Peyer's patch (tissue), 4 donors: ENCODE measurements at regions not wholly inside any gene's neighbourhood (a gene's known extent, or its start where the extent isn't known, plus 50 kb on each side); places are given as distances from the start of the nearest gene placed in this dataset.

ENCODE experiments used
- DNase-seq, 3 donors: peaks; one replicate each; pipeline ENCODE4 v3.0.0-alpha.2; 2017 to 2019
- H3K27ac ChIP-seq, 4 donors: fragments of 200-600 bp; sonication (generic); one replicate each; pipeline ENCODE4 v1.5.1; 2016 to 2019
- H3K27me3 ChIP-seq, 2 donors: fragments of 200-600 bp; sonication (generic); one replicate each; pipeline ENCODE4 v1.5.1; 2019
- H3K36me3 ChIP-seq, 3 donors: fragments of 200-600 bp; sonication (generic); one replicate each; pipeline ENCODE4 v1.5.1; 2016 to 2019
- H3K4me1 ChIP-seq, 4 donors: fragments of 200-600 bp; sonication (generic); one replicate each; pipeline ENCODE4 v1.5.1; 2016 to 2019
- H3K4me3 ChIP-seq, 4 donors: fragments of 200-600 bp; sonication (generic); 1 replicate in 3 of 4; 2 replicates in 1 of 4; pipeline ENCODE4 v1.5.1; 2016 to 2019; ENCODE audit warnings: mild to moderate bottlenecking in 1 of 4
- H3K9me3 ChIP-seq, 4 donors: fragments of 200-600 bp; sonication (generic); one replicate each; pipeline ENCODE4 v1.5.1; 2016 to 2019; ENCODE audit warnings: mild to moderate bottlenecking in 1 of 4
- CTCF ChIP-seq, 6 experiments: fragments of 450-650 bp in 4 of 6; fragments of 200-600 bp in 2 of 6; sonication (generic) in 1 of 6; IDR thresholded peaks; one replicate each; pipeline ENCODE4 v1.5.1; 2017 to 2019; ENCODE audit warnings: antibody characterized with exemption in 6 of 6, mild to moderate bottlenecking in 3 of 6, moderate library complexity in 1 of 6
- POLR2A ChIP-seq, 2 donors: fragments of 450-650 bp; IDR thresholded peaks; one replicate each; pipeline ENCODE4 v1.5.1; 2017; ENCODE audit warnings: antibody characterized with exemption in 2 of 2, mild to moderate bottlenecking in 2 of 2, moderate library complexity in 2 of 2

GRCh38 chrX:45845142-45845541 is 644.5 kb upstream of the DIPK2B start:
- TF ChIP-seq POLR2A (IDR thresholded peaks at IDR 0.05) (no peak), CTCF (IDR thresholded peaks at IDR 0.05) (no peak)
- Histone ChIP-seq H3K9me3 (no peaks in the 10 kb centered on the region), H3K27ac (no peak overlapping the region), H3K4me1 (no peaks in the 10 kb centered on the region), H3K4me3 (no peak overlapping the region), H3K27me3 (no peaks in the 10 kb centered on the region), H3K36me3 (no peaks in the 10 kb centered on the region)
- DNase-seq = no peak

GRCh38 chrX:45843518-45843917 is 642.8 kb upstream of the DIPK2B start:
- no peaks in the 10 kb centered on the region for H3K4me1 ChIP-seq
- H3K27ac ChIP-seq = no peak overlapping the region
- no peaks in the 10 kb centered on the region for H3K36me3 ChIP-seq
- peak in 2 of 6 experiments; percentile 21 to 27 for TF ChIP-seq CTCF (IDR thresholded peaks at IDR 0.05)
- TF ChIP-seq POLR2A (IDR thresholded peaks at IDR 0.05) = no peak
- DNase-seq = no peak
- H3K27me3 ChIP-seq = no peaks in the 10 kb centered on the region
- H3K9me3 ChIP-seq = no peaks in the 10 kb centered on the region
- no peak overlapping the region for H3K4me3 ChIP-seq

- Histone ChIP-seq H3K27ac (no peak overlapping the region), H3K27me3 (no peaks in the 10 kb centered on the region), H3K4me3 (no peak overlapping the region), H3K4me1 (no peaks in the 10 kb centered on the region), H3K36me3 (no peaks in the 10 kb centered on the region), H3K9me3 (no peaks in the 10 kb centered on the region)
- DNase-seq = no peak
- TF ChIP-seq CTCF (IDR thresholded peaks at IDR 0.05) (no peak), POLR2A (IDR thresholded peaks at IDR 0.05) (no peak)
Observed at GRCh38 chrX:45842926-45843315, 642.2 kb upstream of the DIPK2B start.

GRCh38 chrX:45842207-45842925 is 641.7 kb upstream of the DIPK2B start:
- Histone ChIP-seq H3K4me3 (no peak overlapping the region), H3K27me3 (no peaks in the 10 kb centered on the region), H3K36me3 (no peaks in the 10 kb centered on the region), H3K9me3 (no peaks in the 10 kb centered on the region), H3K4me1 (no peaks in the 10 kb centered on the region), H3K27ac (no peak overlapping the region)
- no peak for TF ChIP-seq CTCF (IDR thresholded peaks at IDR 0.05)
- no peak for TF ChIP-seq POLR2A (IDR thresholded peaks at IDR 0.05)
- no peak for DNase-seq

- no peaks in the 10 kb centered on the region for H3K9me3 ChIP-seq
- TF ChIP-seq CTCF (IDR thresholded peaks at IDR 0.05) (no peak), POLR2A (IDR thresholded peaks at IDR 0.05) (no peak)
- H3K27me3 ChIP-seq = no peaks in the 10 kb centered on the region
- H3K4me1 ChIP-seq = no peaks in the 10 kb centered on the region
- no peak overlapping the region for H3K4me3 ChIP-seq
- no peak overlapping the region for H3K27ac ChIP-seq
- no peak for DNase-seq
- H3K36me3 ChIP-seq = no peaks in the 10 kb centered on the region
Observed at GRCh38 chrX:45840411-45840950, 639.8 kb upstream of the DIPK2B start.
